ENCODE measurements at regions not wholly inside any gene's neighbourhood (a gene's known extent, or its start where the extent isn't known, plus 50 kb on each side); places are given as distances from the start of the nearest gene placed in this dataset.

GRCh38 chr4:134798573-134798972, 597.0 kb upstream of the PABPC4L start:
- H3K79me2 ChIP-seq (ENCODE audit: control insufficient read depth, insufficient read depth, low read length) = no peaks in the 10 kb centered on the region
- BruUV-seq (replicated peaks) = no TSS peak
- no peak overlapping the region for H3K9ac ChIP-seq (replicated peaks; ENCODE audit: extremely low read depth, insufficient read depth, low read length)
- H4K20me1 ChIP-seq (replicated peaks; ENCODE audit: control insufficient read depth, extremely low read depth, insufficient read depth, low read length) = no peaks in the 10 kb centered on the region
- dilution Hi-C loops (cut with MboI; ENCODE audit: extremely low pct_ligation_motif_present, low sequenced_read_pairs) = no loop called here
- FAIRE-seq (no peak), DNase-seq (ENCODE audit: low read depth, low spot score) (no peak)
- no peaks in the 10 kb centered on the region for H3K36me3 ChIP-seq (ENCODE audit: control insufficient read depth in 2 of 2, extremely low read depth in 1 of 2, insufficient read depth in 2 of 2, low read length in 2 of 2)
- H3K4me3 ChIP-seq (replicated peaks in 1 of 3; ENCODE audit: insufficient read depth in 1 of 3, low read depth in 1 of 3, low read length in 3 of 3) = no peak overlapping the region
- intact Hi-C loops (cut with micrococcal nuclease) = no loop called here
- H2AFZ ChIP-seq (ENCODE audit: low read depth, low read length) = no peak overlapping the region
- no peak overlapping the region for H3K27ac ChIP-seq (ENCODE audit: insufficient read depth, low read depth, low read length)
- no peaks in the 10 kb centered on the region for H3K9me1 ChIP-seq (replicated peaks; ENCODE audit: control insufficient read depth, extremely low read depth, insufficient read depth, low read length)
- H3K4me1 ChIP-seq (ENCODE audit: control insufficient read depth, extremely low read depth, insufficient read depth, low read length) = no peaks in the 10 kb centered on the region
- no peak overlapping the region for H3K4me2 ChIP-seq (ENCODE audit: insufficient read depth, low read length)
- H3K9me3 ChIP-seq (replicated peaks; ENCODE audit: control insufficient read depth, insufficient read depth, low read length) = no peaks in the 10 kb centered on the region
- H3K27me3 ChIP-seq (ENCODE audit: control insufficient read depth in 2 of 2, insufficient read depth in 2 of 2, low read length in 2 of 2) = no peaks in the 10 kb centered on the region
- ChIA-PET CTCF (no interaction called here), POLR2A (no interaction called here)
- TF ChIP-seq GATA2 (IDR thresholded peaks at IDR 0.05; ENCODE audit: insufficient read depth, insufficient read length, low read depth, low read length) = no peak
- no peak for TF ChIP-seq POLR2AphosphoS5 (IDR thresholded peaks at IDR 0.05; ENCODE audit: insufficient read depth, low read depth, low read length)
- TF ChIP-seq CTCF (IDR thresholded peaks at IDR 0.05; ENCODE audit: extremely low read depth in 1 of 2, insufficient read depth in 1 of 2, low read depth in 1 of 2, low read length in 2 of 2) = no peak
- TF ChIP-seq POLR2A (IDR thresholded peaks at IDR 0.05; ENCODE audit: low read depth, low read length) = no peak
- TF ChIP-seq FOS (IDR thresholded peaks at IDR 0.05; ENCODE audit: borderline replicate concordance, insufficient read depth, low read length) = no peak
- TF ChIP-seq JUN (IDR thresholded peaks at IDR 0.05; ENCODE audit: borderline replicate concordance, insufficient read depth, insufficient read length, low read depth) = no peak
- TF ChIP-seq EZH2 (IDR thresholded peaks at IDR 0.05; ENCODE audit: borderline replicate concordance, low read depth, low read length, severe bottlenecking) = no peak
- TF ChIP-seq MAX (IDR thresholded peaks at IDR 0.05; ENCODE audit: insufficient read depth, insufficient read length) = no peak
- TF ChIP-seq MYC (IDR thresholded peaks at IDR 0.05; ENCODE audit: low read depth, low read length) = no peak
